HT1080 (cell line): ENCODE measurements at regions not wholly inside any gene's neighbourhood (a gene's known extent, or its start where the extent isn't known, plus 50 kb on each side); places are given as distances from the start of the nearest gene placed in this dataset.
"Not testable (repeated sequence)": the region's sequence is repeated elsewhere in the genome, so short reads cannot be mapped to it uniquely, and the experiment has no call there.

Experiments
- DNase-seq: peaks from one replicate; pipeline ENCODE4 v3.0.0-alpha.2; 2015; ENCODE audit warnings: low read depth

DNA sequence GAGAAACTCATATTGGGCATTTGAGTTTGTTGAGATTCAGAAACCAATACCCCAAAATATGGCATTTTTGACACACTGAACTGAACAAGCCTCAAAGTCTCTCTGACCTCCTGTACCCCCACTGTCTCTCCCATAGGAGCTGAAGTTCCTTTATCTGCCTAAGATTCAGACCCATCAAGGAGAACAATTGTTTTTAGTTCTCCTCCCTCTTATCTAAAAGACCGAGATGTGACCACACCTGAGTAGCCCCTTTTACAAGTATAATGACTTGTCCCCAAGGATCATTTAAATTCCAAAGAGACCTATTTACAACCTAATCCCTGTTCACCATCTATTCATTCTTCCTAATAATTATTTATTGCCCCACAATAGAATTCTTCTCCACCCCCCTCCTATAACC is 122.1 kb upstream of the PLAAT1 start:
- no peak for DNase-seq

DNA sequence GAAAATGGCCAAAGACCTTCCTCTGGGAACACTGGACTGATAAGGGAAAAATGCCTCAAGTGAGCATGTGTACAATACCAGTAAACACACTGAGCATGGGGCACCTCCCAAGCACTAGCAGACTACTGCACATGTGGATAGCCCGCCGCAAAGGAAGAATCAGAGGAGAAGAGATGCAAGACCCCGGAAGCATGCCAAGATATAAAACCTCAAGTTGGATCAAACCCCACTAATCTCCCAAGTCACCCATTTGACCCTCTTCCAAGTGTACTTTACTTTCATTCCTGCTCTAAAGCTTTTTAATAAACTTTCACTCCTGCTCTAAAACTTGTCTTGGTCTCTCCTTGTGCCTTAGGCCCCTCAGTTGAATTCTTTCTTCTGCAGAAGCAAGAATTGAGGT is 121.1 kb upstream of the PLAAT1 start:
- no peak for DNase-seq

DNA sequence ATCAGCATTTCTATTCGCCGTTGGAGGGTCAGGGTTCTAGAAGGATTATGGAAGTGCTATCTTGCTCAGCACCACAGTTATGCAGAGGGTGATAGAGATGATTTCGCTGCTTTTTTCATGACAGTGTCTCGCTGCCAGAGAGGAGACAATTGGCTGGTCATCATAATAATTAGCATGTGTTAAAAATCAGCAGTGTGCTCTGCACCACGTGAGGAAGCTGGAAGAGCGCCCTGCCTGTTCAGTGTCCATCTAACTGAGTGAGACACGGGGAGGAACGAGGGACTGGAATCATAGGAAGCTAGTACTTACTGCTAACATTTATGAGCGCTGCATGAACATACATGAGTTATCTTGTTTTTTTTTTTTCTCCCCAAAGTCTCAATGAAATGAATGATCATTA is 116.2 kb upstream of the PLAAT1 start:
- DNase-seq = no peak

DNA sequence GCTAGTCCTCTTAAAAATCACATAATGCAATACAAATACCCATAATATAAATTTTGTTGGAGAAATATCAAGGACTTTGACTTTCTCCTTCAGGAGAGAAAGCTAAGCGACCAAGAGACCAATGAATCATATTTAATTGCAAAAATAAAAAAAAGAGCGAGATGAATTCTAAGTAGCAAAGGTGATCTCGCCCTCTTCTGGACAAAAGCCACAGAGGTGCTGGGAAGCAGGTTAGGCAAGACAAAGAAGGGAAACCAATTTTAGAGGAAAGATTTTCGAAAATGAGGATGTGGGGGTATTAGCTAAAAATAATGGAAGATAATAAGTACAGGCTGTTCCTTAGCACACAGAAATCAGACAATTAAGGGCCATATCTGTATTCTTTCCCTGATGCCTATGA is 111.4 kb upstream of the PLAAT1 start:
- DNase-seq = no peak

DNA sequence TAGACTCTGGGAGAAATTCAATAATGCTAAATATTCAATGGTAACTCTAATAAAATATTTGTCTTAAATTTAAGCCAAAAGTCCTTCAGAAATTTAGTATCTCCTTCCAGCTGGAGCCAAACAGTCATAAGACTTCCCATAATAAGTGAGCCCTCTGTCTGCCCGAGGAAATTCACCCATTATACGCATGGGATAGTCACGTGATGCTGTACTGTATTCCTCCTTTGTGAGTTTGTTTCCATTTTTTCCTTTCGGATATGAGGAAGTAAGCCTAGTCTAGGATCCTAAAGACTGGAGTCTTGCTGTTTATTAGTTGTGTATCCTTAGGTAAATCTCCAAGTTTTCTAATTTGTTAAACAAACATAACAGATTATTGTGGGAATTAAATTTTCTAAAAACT is 110.4 kb upstream of the PLAAT1 start:
- no peak for DNase-seq

DNA sequence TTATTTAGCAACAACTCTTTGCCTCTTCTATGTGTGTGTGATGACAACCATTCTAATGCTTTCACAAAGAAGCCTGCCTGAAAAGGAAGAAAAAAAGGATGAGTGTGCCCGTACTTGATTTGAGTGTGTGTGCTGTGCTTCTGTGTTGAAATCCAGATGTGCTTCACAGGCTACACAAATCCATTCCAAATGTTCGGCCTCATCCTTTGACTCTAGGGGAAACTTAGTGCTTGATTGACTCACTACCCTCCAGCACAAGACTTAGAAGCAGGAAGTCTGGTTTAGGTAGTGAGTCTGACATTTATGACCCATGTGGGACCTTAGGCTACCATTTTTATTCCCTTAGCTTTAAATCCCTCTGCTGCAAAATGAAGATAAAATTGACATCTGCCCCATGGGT is 108.8 kb upstream of the PLAAT1 start:
- DNase-seq = no peak

DNA sequence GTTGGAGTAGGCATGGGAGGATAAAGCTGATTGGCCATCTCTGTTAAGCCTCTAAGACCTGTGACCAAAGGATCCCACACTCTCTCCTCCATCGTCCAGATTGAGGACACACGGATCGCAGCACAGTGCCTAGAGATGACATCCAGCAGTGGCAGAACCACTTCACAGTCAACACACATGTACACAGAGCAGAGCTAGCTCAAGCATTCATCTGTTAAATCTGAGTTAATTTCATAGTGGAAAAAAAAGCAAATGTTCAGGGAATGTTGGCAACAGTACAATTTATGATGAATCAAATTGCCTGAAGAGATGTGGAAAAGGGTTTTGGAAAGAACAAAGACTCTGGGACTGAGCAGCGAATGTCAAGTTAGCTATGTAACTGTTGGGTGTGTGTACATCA is 108.1 kb upstream of the PLAAT1 start:
- peak; percentile 30 for DNase-seq

DNA sequence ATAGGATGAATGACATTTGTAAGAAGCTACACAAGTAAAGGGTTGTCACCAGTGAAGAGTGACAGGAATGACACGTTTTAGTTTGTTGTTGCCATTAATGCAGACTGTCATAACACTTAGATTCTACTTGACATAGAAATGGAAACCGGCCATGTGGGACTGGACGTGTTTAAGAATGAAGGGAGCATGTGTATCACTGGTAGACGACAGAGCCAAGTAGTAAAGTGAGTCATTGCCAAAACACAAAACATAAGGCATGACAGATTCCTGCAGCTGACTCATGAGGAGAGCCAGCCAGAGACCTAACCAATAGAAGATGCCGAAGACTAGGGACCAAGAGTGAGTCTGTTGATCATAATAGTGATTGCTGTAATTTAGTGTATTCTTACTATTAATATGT is 106.2 kb upstream of the PLAAT1 start:
- peak; percentile 96 for DNase-seq

DNA sequence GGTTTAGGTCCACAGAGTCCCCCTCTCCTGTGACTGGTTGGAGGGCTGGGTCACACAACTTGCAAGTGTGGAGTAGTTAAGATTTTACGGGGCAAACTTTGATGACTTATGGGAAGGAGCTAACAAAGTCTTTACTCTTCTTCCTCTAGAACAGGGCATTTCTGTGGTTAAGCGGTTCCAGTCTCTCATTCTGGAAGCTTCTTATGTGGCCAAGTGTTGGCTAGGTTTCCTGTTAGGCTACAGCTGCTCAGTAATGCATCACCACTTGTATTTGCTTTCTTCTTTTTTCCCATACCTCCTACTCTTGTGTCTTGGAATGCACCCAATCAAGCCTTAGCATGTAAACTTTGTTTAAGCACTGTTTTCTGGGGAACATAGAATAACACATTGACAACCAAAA is 100.6 kb upstream of the PLAAT1 start:
- peak; percentile 92 for DNase-seq

DNA sequence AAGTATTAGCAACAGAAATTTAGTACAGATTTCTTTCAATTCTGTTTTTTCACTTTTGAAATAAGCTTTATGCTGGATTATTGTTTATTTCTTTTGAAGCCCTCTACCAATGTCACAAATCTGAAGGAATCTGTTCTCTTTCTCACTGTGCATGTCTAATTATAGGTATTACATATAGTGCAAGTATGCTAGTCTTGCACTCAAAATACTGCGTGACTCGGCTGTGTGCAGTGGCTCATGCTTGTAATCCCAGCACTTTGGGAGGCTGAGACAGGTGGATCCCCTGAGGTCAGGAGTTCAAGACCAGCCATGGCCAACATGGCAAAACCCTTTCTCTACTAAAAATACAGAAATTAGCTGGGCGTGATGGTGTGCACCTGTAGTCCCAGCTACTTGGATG is 95.8 kb upstream of the PLAAT1 start:
- no peak for DNase-seq

DNA sequence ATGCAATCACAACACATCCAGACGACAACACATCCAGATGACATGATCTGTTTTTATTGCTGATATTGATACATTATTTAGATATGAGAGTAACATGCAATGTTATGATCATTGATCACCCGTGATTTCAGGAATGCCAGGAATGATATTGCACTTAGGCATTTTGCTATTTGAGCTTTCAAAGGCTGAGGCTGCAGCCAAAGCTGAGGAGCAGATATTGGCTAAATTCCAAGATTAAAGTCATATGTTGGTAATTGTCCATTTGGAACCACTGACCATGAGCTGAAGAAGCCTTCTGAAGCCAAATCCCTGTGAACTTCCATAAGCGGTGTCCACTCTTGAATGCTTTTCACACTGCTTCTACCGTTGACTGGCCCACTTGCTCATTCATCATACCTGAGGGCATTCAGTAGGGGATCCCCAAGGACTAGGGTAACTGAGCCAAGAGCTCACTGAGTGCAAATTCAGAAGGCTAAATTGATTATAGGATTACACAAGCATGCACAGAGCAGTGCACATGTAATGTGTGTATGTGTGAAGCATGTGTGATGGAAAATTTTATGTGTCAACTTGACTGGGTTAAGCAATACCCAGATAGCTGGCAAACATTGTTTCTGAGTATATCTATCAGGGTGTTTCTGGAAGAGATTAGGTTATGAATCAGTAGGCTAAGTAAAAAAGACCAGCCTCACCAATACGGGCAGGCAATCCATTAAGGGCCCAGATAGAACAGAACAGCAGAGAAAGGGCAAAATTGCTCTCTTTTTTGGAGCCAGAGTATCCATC is 92.1 kb upstream of the PLAAT1 start:
- DNase-seq = no peak

DNA sequence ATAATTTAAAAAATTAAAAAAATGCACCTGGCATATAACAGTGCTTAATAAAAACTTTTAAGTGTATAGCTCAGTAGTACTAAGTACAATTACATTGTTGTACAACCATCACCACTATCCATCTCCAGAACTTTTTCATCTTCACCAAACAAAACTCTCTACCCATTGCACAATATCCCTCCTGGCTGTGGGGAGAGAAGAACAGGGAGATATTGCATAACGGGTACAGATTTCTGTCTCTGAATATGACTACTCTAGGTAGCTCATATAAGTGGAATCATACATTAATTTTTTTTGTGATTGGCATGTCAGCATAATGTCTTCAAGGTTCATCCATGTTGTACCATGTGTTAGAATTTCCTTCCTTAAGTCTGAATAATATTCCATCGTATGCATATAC is 91.0 kb upstream of the PLAAT1 start:
- DNase-seq = no peak

DNA sequence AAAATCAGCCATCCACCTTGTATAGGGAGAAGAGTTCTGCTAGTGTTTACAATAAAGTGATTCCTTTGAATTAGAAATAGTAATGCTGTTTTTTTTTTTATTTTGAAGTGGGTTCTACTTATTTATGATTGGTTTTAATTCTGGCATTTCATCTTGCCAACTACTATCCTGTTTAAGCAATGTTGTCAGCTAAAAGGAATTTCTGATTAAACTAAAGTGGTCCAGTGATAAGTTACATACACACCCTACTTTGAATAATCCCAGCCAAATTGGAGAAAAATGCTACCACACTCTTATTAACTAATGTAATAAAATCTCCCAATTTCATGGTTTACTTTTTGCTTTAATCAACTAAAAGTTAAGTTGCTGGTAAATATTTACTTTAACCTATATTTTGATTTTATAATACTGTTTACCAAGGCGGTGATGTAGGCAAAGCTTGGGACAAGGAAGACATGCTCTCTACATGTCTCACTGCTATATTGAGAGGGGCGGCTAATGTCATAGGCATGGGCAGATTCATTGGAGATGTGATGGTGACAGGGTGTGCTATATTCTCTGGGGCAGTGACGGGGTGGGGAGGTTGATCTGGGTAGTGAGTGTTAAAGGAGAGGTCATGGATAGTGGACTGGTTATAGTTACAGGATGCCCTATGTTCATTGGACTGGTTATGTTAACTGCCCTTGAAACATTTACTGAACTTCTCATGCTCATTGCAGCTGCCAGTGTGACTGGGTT is 85.8 kb upstream of the PLAAT1 start:
- not testable (repeated sequence) for DNase-seq

DNA sequence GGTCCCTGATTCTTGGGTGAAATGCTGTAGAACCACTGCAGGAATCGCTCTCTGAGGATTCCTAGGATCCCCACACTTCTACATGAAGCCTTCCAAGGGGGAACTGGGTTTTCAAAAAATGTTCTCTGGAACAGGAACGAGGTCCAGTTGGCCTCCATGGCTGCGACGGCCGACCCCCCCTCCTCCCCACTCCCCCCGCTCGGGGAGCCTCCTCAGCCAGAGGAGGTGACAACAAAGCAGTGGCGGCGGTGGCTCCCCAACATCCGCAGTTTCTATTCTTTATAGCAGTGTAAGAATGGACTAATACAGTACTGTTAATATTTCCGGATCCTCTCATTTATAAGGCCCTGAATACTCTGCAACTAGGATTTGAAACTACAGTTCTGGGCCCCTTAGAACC is 84.0 kb upstream of the PLAAT1 start:
- DNase-seq = no peak

DNA sequence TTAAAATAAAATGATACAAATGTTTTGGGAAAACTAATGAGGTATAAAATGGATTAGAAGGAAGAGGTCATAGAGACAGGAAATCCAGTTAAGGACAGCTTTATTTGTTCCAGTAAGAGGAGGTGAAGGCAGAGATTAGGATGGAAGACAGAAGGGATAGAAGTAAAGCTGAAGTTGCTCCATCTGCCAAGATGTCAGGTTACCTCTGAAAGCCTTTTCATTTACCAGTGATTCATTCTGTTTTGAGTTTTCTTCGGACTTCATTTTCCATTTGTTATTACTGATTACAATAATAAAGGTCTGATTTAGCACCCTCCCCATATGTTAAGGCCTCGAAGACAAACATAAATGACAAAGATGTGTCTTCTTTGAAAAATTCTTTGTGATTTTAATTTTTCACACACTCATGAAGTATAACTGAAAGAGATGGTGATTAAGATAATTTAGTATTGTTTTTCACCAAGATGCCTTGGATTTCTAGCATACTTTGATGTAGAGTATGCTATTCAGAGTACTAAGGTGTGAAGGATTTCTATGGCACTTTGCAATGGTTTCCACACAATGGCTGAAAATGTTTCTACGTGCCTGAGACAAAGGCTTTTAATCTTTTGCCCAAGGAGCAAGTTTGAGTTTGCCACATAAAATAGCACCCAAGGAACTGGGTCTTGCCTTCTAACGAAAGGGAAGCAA is 75.4 kb upstream of the PLAAT1 start:
- no peak for DNase-seq

DNA sequence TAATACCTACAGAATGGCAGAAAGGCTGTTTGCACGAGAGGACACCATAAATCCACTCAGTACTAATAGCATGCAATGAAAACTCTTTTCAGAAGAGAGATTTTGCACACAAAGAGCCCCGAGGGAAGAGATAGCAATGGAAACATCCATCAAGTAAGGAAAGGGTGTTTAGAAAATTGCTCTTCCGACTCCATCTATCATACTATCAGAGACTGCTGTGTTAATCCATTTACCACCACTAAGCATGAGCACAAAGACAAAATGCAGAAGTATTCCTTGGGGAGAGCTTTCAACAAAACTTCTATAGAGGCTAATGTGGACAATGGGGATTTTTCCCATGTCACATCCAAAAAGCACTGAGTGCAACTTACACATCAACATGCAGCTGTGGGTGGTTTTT is 72.1 kb upstream of the PLAAT1 start:
- DNase-seq = no peak

DNA sequence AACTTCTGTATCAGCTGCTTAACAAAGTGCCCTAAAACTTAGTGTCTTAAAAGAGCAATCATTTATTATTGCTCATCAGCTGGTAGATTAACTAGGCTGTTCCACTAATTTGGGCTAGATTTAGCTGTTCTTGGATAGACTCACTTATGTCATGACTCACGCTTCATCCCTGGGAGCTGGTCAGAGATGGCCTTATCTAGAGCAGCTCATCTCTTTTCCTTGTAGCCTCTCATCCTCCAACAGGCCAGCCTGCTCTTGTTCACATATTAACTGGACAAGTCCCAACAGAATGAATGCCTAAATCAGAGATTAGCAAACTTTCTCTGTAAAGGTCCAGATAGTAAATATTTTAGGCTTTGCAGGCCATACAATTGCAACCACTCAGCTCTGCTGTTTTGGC is 66.9 kb upstream of the PLAAT1 start:
- no peak for DNase-seq

DNA sequence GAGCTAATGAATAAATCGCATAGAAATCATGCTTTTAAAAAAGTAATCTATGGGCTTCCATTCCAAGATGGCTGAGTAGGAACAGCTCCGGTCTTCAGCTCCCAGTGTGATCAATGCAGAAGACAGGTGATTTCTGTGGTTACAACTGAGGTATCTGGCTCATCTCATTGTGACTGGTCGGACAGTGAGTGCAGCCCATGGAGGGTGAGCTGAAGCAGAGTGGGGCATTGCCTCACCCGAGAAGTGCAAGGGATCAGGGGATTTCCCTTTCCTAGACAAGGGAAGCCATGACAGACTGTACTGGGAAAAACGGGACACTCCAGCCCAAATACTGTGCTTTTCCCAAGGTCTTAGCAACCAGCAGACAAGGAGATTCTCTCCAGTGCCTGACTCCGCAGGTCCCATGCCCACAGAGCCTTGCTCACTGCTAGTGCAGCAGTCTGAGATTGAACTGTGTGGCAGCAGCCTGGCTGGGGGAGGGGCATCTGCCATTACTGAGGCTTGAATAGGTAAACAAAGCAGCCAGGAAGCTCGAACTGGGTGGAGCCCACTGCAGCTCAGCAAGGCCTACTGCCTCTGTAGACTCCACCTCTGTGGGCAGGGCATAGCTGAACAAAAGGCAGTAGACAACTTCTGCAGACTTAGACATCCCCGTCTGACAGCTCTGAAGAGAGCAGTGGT is 61.5 kb upstream of the PLAAT1 start:
- DNase-seq = not testable (repeated sequence)

DNA sequence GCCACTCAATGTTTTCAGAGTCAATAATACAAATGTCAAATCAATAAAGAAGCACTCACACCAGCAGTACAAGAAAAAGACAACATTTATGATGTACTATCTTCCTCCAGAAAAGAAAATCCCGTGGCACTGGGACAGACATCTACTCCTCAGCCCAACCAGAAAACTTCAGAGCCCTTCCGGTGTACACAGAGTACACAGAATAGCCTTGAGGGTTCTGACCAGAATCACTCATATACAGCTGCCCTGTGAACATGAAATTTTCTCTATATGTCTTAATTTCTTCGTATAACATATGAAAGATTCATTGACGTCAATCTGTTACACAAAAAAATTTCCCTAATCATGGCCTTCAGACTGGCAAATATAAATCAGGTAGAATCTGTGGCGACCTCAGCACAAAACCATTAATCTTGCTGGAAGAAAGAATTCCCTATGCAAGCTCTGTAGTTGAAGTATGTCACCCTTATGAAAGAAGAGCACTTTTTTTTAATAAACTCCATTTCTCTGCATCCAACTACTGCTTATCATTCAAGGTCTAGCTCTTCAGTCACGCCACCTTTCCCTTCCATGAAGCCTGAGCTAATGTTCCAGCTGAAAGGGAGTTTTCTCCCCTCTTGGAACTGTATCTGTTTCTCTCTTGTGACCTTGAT is 53.8 kb upstream of the PLAAT1 start:
- DNase-seq = no peak

DNA sequence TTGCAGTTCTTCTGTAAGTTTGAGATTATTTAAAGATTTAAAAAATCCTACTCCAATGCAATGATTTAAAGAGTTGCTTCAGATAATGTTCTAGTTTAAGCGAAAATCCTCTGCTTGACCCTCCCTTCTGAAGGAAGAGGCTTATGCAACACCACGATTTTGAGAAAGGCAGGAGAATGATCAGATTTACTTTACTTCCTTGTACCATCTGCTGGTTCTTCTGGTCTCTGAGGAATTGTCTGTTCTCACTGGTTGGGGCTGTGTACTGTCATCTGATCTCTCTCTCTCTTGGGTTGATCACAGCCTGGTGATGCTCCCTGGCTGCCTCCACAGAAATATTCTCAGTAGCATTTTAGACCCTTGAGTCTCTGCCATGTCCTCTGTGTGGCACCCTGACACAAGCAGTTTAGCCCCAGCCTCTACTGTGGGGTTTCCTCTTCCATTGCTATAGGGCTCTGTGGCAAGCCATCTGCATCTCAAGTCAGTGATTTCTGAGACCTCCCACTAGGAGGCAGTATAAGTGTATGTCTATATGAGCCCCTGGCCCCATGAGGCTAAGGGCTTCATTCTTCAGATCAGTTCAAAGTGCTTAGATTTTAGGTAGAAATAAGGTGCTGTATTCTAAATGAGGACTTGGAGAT is 50.8 kb upstream of the PLAAT1 start:
- DNase-seq = peak; percentile 58
